ENCODE measurements at regions not wholly inside any gene's neighbourhood (a gene's known extent, or its start where the extent isn't known, plus 50 kb on each side); places are given as distances from the start of the nearest gene placed in this dataset.
"Not testable (repeated sequence)": the region's sequence is repeated elsewhere in the genome, so short reads cannot be mapped to it uniquely, and the experiment has no call there.

GRCh38 chr10:28993056-28993455 lies 295.8 kb upstream of the LYZL1 start:
- peaks cover 2% of the 10 kb centered on the region for H3K36me3 ChIP-seq (ENCODE audit: insufficient read depth)
- H3K27ac ChIP-seq (ENCODE audit: low read depth) = no peak overlapping the region
- 93% methylated on average over 8 of the region's 8 CpGs for WGBS
- no peaks in the 10 kb centered on the region for H3K4me1 ChIP-seq (ENCODE audit: insufficient read depth)
- H3K4me3 ChIP-seq (ENCODE audit: low read depth, low read length) = no peak overlapping the region
- no peak for DNase-seq (ENCODE audit: extremely low spot score)

GRCh38 chr10:28993861-28994260 lies 295.0 kb upstream of the LYZL1 start:
- 69% methylated on average over 1 of the region's 1 CpG for WGBS
- DNase-seq (ENCODE audit: extremely low spot score) = no peak
- no peaks in the 10 kb centered on the region for H3K4me1 ChIP-seq (ENCODE audit: insufficient read depth)
- peaks cover 2% of the 10 kb centered on the region for H3K36me3 ChIP-seq (ENCODE audit: insufficient read depth)
- H3K4me3 ChIP-seq (ENCODE audit: low read depth, low read length) = no peak overlapping the region
- H3K27ac ChIP-seq (ENCODE audit: low read depth) = no peak overlapping the region

DNA sequence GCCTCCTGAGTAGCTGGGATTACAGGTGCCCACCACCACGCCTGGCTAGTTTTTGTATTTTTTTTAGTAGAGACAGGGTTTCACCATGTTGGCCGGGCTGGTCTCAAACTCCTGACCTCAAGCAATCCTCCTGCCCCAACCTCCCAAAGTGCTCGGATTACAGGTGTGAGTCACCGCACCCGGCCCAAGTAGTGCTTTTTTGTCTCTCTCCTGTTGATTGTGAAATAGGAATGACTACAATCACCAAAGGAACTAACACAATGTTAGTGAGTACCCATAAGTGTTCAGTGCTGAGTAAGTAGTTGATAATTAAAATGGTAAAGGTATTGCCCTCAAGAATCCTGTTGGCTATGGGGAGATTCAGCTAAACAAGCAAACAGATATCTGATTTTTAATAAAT lies 294.1 kb upstream of the LYZL1 start:
- 98% methylated on average over 5 of the region's 5 CpGs for WGBS
- not testable (repeated sequence) for H3K36me3 ChIP-seq (ENCODE audit: insufficient read depth); H3K27ac ChIP-seq (ENCODE audit: low read depth); DNase-seq (ENCODE audit: extremely low spot score); H3K4me1 ChIP-seq (ENCODE audit: insufficient read depth); H3K4me3 ChIP-seq (ENCODE audit: low read depth, low read length)

GRCh38 chr10:28995497-28995896 lies 293.4 kb upstream of the LYZL1 start:
- WGBS = 97% methylated on average over 4 of the region's 4 CpGs
- Histone ChIP-seq H3K4me1 (ENCODE audit: insufficient read depth) (no peaks in the 10 kb centered on the region), H3K4me3 (ENCODE audit: low read depth, low read length) (no peak overlapping the region), H3K27ac (ENCODE audit: low read depth) (no peak overlapping the region), H3K36me3 (ENCODE audit: insufficient read depth) (peaks cover 2% of the 10 kb centered on the region)
- DNase-seq (ENCODE audit: extremely low spot score) = no peak

- Histone ChIP-seq H3K4me1 (ENCODE audit: insufficient read depth) (no peaks in the 10 kb centered on the region), H3K4me3 (ENCODE audit: low read depth, low read length) (no peak overlapping the region), H3K36me3 (ENCODE audit: insufficient read depth) (peaks cover 2% of the 10 kb centered on the region), H3K27ac (ENCODE audit: low read depth) (no peak overlapping the region)
- no peak for DNase-seq (ENCODE audit: extremely low spot score)
- 86% methylated on average over 6 of the region's 6 CpGs for WGBS
Measured at GRCh38 chr10:28996345-28996744, 292.5 kb upstream of the LYZL1 start.

DNA sequence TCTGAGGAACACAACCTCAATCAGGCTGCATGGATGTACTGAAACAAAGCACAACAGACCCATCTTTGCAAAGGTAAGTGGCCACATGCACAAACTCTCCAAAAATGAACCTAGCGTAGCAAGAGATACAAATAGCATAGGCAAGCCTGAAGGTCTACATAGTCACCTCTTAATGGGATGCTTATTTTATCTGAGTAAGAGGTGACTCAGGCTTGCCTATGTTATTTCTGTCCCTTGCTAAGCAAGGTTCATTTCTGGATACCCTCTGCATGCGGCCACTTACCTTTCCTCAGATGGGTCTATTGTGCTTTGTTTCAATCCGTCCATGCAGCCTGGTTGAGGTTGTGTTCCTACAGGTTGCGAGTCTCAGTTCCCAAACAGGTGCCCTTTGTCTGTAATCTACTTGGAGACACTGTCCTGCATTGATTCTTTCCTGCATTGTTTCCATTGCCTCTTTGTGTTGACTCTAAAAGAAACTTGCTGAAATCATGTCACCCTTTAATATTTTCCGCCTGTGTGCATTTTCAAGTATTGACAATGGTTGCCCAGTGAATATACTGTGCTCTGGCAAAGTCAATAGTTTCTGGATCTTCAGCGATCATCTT lies 291.8 kb upstream of the LYZL1 start:
- Histone ChIP-seq H3K4me3 (ENCODE audit: low read depth, low read length) (no peak overlapping the region), H3K36me3 (ENCODE audit: insufficient read depth) (peaks cover 2% of the 10 kb centered on the region), H3K4me1 (ENCODE audit: insufficient read depth) (no peaks in the 10 kb centered on the region), H3K27ac (ENCODE audit: low read depth) (no peak overlapping the region)
- 96% methylated on average over 6 of the region's 6 CpGs for WGBS
- DNase-seq (ENCODE audit: extremely low spot score) = no peak

GRCh38 chr10:28997734-28998133 lies 291.1 kb upstream of the LYZL1 start:
- WGBS = 27% methylated on average over 6 of the region's 6 CpGs
- peaks cover 2% of the 10 kb centered on the region for H3K36me3 ChIP-seq (ENCODE audit: insufficient read depth)
- H3K4me3 ChIP-seq (ENCODE audit: low read depth, low read length) = no peak overlapping the region
- peak; percentile 49 for DNase-seq (ENCODE audit: extremely low spot score)
- no peak overlapping the region for H3K27ac ChIP-seq (ENCODE audit: low read depth)
- H3K4me1 ChIP-seq (ENCODE audit: insufficient read depth) = no peaks in the 10 kb centered on the region

DNA sequence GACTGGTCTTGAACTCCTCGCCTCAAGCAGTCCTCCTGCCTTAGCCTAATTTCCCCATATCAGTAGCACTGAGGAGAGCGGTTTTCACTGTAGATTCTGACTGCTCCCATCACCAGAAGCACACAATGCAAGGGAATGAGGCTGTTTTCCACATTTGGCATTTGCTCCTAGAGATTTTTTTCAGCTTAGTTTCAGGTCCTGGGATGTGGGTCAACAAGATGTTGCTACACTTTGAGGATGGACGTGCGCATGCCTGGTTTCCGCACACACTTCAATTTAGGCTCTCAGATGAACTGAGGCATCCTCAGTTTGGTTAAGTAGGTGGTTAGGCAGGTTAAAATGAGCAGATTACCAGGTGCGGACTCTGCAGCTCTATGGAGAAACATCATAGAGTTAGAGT lies 287.1 kb upstream of the LYZL1 start:
- Histone ChIP-seq H3K4me1 (ENCODE audit: insufficient read depth) (no peaks in the 10 kb centered on the region), H3K4me3 (ENCODE audit: low read depth, low read length) (no peak overlapping the region), H3K36me3 (ENCODE audit: insufficient read depth) (no peaks in the 10 kb centered on the region), H3K27ac (ENCODE audit: low read depth) (no peak overlapping the region)
- no peak for DNase-seq (ENCODE audit: extremely low spot score)
- WGBS = 95% methylated on average over 6 of the region's 6 CpGs

- H3K36me3 ChIP-seq (ENCODE audit: insufficient read depth); H3K4me1 ChIP-seq (ENCODE audit: insufficient read depth); H3K4me3 ChIP-seq (ENCODE audit: low read depth, low read length); H3K27ac ChIP-seq (ENCODE audit: low read depth); DNase-seq (ENCODE audit: extremely low spot score): not testable (repeated sequence)
- 99% methylated on average over 5 of the region's 5 CpGs for WGBS
Measured at GRCh38 chr10:29003014-29003413, 285.9 kb upstream of the LYZL1 start.

- DNase-seq (ENCODE audit: extremely low spot score) = no peak
- 79% methylated on average over 8 of the region's 8 CpGs for WGBS
- Histone ChIP-seq H3K27ac (ENCODE audit: low read depth) (no peak overlapping the region), H3K4me1 (ENCODE audit: insufficient read depth) (no peaks in the 10 kb centered on the region), H3K36me3 (ENCODE audit: insufficient read depth) (no peaks in the 10 kb centered on the region), H3K4me3 (ENCODE audit: low read depth, low read length) (no peak overlapping the region)
Measured at GRCh38 chr10:29005988-29006387, 282.9 kb upstream of the LYZL1 start.

DNA sequence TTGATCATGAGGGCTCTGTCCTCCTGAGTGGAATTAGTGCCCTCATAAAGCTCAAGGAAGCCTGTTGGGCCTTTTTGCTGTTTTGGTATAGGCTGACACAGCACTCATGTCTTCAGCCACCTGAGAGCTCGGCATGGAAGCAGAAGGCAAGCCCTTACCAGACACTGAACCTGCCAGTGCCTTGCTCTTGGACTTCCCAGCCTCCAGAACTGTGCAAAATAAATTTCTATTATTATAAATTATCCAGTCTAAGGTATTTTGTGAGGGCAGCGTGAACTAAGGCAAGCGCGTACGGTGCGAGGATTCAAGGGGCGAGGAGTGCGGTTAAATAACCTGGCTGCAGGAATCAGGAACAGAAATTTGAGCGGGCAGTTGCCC lies 281.5 kb upstream of the LYZL1 start:
- no peaks in the 10 kb centered on the region for H3K4me1 ChIP-seq (ENCODE audit: insufficient read depth)
- H3K36me3 ChIP-seq (ENCODE audit: insufficient read depth) = no peaks in the 10 kb centered on the region
- H3K27ac ChIP-seq (ENCODE audit: low read depth) = no peak overlapping the region
- no peak overlapping the region for H3K4me3 ChIP-seq (ENCODE audit: low read depth, low read length)
- no peak for DNase-seq (ENCODE audit: extremely low spot score)
- 93% methylated on average over 9 of the region's 9 CpGs for WGBS

- Histone ChIP-seq H3K4me1 (ENCODE audit: insufficient read depth) (no peaks in the 10 kb centered on the region), H3K27ac (ENCODE audit: low read depth) (no peak overlapping the region), H3K4me3 (ENCODE audit: low read depth, low read length) (no peak overlapping the region), H3K36me3 (ENCODE audit: insufficient read depth) (no peaks in the 10 kb centered on the region)
- WGBS = 82% methylated on average over 10 of the region's 10 CpGs
- no peak for DNase-seq (ENCODE audit: extremely low spot score)
Measured at GRCh38 chr10:29007748-29008610, 280.9 kb upstream of the LYZL1 start.

DNA sequence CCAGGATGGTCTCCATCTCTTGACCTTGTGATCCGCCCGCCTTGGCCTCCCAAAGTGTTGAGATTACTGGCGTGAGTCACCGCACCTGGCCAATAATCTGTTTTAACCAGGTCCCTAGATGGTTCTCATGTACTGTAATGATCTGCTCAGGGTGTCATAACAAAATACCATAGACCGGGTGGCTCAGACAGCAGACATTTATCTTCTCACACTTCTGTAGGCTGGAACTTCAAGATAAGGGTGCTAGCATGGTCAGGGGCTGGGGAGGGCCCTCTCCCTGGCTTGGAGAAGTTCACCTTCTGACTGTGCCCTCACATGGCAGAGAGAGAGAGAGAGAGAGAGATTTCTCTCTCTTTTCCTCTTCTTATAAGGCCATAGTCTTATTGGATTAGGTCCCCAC lies 279.4 kb upstream of the LYZL1 start:
- H3K4me3 ChIP-seq (ENCODE audit: low read depth, low read length) = no peak overlapping the region
- no peak for DNase-seq (ENCODE audit: extremely low spot score)
- H3K4me1 ChIP-seq (ENCODE audit: insufficient read depth) = no peaks in the 10 kb centered on the region
- 90% methylated on average over 5 of the region's 5 CpGs for WGBS
- H3K27ac ChIP-seq (ENCODE audit: low read depth) = no peak overlapping the region
- no peaks in the 10 kb centered on the region for H3K36me3 ChIP-seq (ENCODE audit: insufficient read depth)

DNA sequence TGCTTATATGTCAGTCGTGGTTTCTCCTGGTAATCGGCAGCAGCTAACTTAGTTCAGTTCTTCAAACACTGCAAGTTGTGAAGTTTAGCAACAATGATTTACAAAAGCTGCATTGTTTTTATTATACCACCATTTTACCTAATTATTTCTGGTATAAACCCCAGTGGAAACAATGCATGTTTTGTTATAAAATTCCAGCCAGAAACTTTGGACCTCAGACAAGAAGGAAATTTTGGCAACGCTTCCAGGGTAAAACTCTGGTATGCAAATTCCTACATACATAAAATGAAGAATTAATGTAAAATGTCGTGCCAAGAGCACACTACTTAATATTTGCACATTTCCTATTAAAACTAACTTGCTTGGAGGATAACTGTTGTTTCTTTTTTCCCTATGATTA lies 277.4 kb upstream of the LYZL1 start:
- H3K4me1 ChIP-seq (ENCODE audit: insufficient read depth) = no peaks in the 10 kb centered on the region
- no peaks in the 10 kb centered on the region for H3K36me3 ChIP-seq (ENCODE audit: insufficient read depth)
- no peak overlapping the region for H3K27ac ChIP-seq (ENCODE audit: low read depth)
- no peak for DNase-seq (ENCODE audit: extremely low spot score)
- no peak overlapping the region for H3K4me3 ChIP-seq (ENCODE audit: low read depth, low read length)
- WGBS = 45% methylated on average over 4 of the region's 4 CpGs

Data from urinary bladder (tissue), 3 donors.